ENCODE measurements at regions not wholly inside any gene's neighbourhood (a gene's known extent, or its start where the extent isn't known, plus 50 kb on each side); places are given as distances from the start of the nearest gene placed in this dataset.

DNA sequence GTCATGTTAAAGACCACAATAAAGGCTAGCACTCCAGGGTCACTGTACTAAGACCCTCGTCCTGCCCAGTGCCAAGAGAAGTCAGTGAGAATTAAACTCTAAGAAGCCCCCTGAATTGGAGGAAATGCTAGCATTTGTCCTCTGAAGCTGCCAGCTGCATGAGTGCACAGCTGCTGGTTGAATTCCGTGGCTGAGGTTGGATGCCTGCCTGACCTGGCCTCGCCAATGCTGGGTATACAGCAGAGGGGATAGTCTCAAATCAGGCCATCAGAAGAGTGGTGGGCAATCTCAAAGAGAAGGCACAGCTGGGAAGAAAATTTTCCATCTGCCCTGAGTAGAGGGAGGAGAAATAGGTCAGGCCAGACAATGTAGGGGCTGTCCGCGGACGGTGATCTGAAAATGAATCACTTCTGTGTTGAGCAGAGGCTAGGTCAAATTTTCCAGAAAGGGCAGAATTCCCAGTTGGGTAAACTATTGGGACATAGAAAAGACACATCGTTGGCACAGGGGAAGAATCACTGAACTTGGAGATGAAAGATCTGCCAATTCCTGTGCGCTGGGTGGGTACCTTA lies 110.5 kb upstream of the AGAP1 start:
- H3K27me3 Mint-ChIP-seq, result peaks cover 7% of the 10 kb centered on the region
- intact Hi-C loops (cut with micrococcal nuclease), result no loop called here
- ChIA-PET POLR2A (no interaction called here), CTCF (no interaction called here)
- TF ChIP-seq, protein P1, sequence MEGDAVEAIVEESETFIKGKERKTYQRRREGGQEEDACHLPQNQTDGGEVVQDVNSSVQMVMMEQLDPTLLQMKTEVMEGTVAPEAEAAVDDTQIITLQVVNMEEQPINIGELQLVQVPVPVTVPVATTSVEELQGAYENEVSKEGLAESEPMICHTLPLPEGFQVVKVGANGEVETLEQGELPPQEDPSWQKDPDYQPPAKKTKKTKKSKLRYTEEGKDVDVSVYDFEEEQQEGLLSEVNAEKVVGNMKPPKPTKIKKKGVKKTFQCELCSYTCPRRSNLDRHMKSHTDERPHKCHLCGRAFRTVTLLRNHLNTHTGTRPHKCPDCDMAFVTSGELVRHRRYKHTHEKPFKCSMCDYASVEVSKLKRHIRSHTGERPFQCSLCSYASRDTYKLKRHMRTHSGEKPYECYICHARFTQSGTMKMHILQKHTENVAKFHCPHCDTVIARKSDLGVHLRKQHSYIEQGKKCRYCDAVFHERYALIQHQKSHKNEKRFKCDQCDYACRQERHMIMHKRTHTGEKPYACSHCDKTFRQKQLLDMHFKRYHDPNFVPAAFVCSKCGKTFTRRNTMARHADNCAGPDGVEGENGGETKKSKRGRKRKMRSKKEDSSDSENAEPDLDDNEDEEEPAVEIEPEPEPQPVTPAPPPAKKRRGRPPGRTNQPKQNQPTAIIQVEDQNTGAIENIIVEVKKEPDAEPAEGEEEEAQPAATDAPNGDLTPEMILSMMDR (IDR thresholded peaks at IDR 0.05), result no peak
- DNase-seq (no peak), ATAC-seq (ENCODE audit: low read depth) (no peak)
- H3K27ac Mint-ChIP-seq, result no peak overlapping the region
- H3K36me3 Mint-ChIP-seq (ENCODE audit: low read depth), result no peaks in the 10 kb centered on the region
- H3K4me3 Mint-ChIP-seq, result no peak overlapping the region
- no peaks in the 10 kb centered on the region for H3K4me1 Mint-ChIP-seq
- no peaks in the 10 kb centered on the region for H3K9me3 Mint-ChIP-seq

DNA sequence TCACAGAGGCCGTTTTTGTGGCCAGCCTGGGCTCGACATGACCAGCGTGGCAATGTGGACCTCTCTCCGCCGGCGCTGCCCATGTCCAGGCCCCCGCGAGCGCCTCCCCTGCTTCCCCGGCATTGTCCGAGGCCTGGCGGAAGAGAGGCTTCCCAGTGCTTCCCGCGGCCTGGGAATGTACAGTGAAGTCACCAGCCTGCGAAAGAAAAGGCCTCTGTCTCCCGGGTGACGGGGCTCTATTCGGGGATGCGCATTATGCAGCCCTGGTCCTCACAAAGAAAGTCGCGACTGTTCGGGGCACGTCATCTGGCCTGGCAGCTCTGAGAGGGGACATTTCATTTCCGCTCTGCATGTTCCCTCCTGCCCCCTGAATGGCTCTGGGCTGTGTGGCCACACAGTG lies 109.2 kb upstream of the AGAP1 start:
- intact Hi-C loops (cut with micrococcal nuclease), result no loop called here
- no peaks in the 10 kb centered on the region for H3K4me1 Mint-ChIP-seq
- no peak overlapping the region for H3K27ac Mint-ChIP-seq
- no peak for ATAC-seq (ENCODE audit: low read depth)
- ChIA-PET POLR2A (no interaction called here), CTCF (no interaction called here)
- TF ChIP-seq, protein P1 (IDR thresholded peaks at IDR 0.05), result no peak
- H3K4me3 Mint-ChIP-seq, result no peak overlapping the region
- DNase-seq, result no peak
- no peaks in the 10 kb centered on the region for H3K9me3 Mint-ChIP-seq
- H3K36me3 Mint-ChIP-seq (ENCODE audit: low read depth), result no peaks in the 10 kb centered on the region
- peaks cover 7% of the 10 kb centered on the region for H3K27me3 Mint-ChIP-seq

- Mint-ChIP-seq H3K9me3 (peaks cover 9% of the 10 kb centered on the region), H3K4me1 (no peaks in the 10 kb centered on the region), H3K27me3 (peaks cover 6% of the 10 kb centered on the region), H3K27ac (no peak overlapping the region), H3K4me3 (no peak overlapping the region), H3K36me3 (ENCODE audit: low read depth) (no peaks in the 10 kb centered on the region)
- CTCF ChIA-PET, result no interaction called here
- intact Hi-C loops (cut with micrococcal nuclease), result no loop called here
- DNase-seq, result no peak
- ATAC-seq (ENCODE audit: low read depth), result no peak
- POLR2A ChIA-PET, result no interaction called here
- TF ChIP-seq, protein P1 (IDR thresholded peaks at IDR 0.05), result no peak
These were observed 104.2 kb upstream of the AGAP1 start for GRCh38 chr2:235389626-235390025.

DNA sequence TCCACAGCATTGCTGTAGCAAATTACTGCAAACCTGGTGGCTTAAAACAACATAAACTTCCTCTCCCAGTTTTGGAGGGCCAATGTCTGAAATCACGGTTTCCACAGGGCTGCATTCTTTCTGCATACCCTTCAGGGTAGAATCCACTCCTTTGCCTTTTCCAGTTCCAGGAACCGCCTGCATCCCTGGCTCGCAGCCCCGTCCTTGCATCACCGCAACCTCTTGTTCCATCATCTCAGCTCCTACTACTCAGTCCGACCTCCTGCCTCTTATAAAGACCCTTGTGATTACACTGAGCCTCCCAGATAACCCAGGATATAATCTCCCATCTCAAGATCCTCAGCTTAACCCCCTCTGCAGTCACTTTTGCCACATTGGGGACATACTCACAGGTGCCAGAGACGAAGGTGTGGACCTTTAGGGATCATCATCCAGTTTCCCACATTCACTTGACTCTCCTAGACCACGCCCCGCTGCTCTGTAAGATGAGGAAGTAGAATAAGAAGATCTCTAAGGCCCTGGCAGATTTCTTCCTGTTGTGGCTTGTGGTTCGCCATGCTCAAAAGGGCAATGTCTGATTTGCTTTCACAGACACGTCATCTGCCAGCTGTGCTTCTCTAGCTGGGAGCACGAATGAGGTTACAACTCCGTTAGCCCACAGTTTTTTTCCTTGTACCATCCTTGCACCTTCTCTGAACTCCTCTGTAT lies 103.6 kb upstream of the AGAP1 start:
- Mint-ChIP-seq H3K4me3 (no peak overlapping the region), H3K36me3 (ENCODE audit: low read depth) (no peaks in the 10 kb centered on the region), H3K27ac (no peak overlapping the region), H3K4me1 (no peaks in the 10 kb centered on the region), H3K9me3 (peaks cover 9% of the 10 kb centered on the region), H3K27me3 (peaks cover 6% of the 10 kb centered on the region)
- ATAC-seq (ENCODE audit: low read depth) (no peak), DNase-seq (no peak)
- CTCF ChIA-PET, result no interaction called here
- TF ChIP-seq, protein P1 (IDR thresholded peaks at IDR 0.05), result no peak
- POLR2A ChIA-PET, result no interaction called here
- intact Hi-C loops (cut with micrococcal nuclease), result no loop called here

DNA sequence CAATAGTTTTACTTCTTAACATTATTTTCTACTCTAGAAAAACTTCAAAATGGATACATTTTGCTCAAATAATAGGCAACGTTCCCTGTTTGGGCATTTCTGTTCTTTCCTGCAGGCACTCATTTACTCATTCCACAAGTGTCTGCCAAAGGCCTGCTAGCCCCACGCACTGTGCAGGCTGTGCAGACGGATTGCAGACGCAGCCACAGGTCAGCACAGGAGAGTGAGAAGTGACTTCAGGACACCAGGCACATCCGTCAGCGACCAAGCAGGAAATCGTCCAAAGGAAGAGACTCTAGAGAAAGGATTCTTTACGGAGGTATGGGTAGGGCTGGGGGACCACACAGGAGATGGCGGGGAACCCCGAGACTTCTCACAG lies 103.0 kb upstream of the AGAP1 start:
- ChIA-PET CTCF (no interaction called here), POLR2A (no interaction called here)
- H3K9me3 Mint-ChIP-seq, result peaks cover 9% of the 10 kb centered on the region
- no peak overlapping the region for H3K4me3 Mint-ChIP-seq
- intact Hi-C loops (cut with micrococcal nuclease), result no loop called here
- ATAC-seq (ENCODE audit: low read depth) (no peak), DNase-seq (no peak)
- no peak overlapping the region for H3K27ac Mint-ChIP-seq
- H3K27me3 Mint-ChIP-seq, result peaks cover 6% of the 10 kb centered on the region
- TF ChIP-seq, protein P1 (IDR thresholded peaks at IDR 0.05), result no peak
- no peaks in the 10 kb centered on the region for H3K4me1 Mint-ChIP-seq
- H3K36me3 Mint-ChIP-seq (ENCODE audit: low read depth), result no peaks in the 10 kb centered on the region
